Activated T-cell treated with anti-CD3 and anti-CD28 coated beads, Interleukin-2, amount 50 U/mL, for 4 hours (primary cell): ENCODE measurements at regions not wholly inside any gene's neighbourhood (a gene's known extent, or its start where the extent isn't known, plus 50 kb on each side); places are given as distances from the start of the nearest gene placed in this dataset.

Experiments used
- ATAC-seq, 2 donors: fragments of 200-7000 bp; cut with Tn5 transposase; one replicate each; pipeline ENCODE4 v1.10.0; 2021
- DNase-seq: peaks from one replicate; pipeline ENCODE4 v3.0.0-alpha.2; 2020
- H3K27me3 Mint-ChIP-seq: one replicate; pipeline ENCODE4 v1.8.0; 2021; ENCODE audit warnings: low read depth, mixed read lengths
- H3K36me3 Mint-ChIP-seq: one replicate; pipeline ENCODE4 v1.8.0; 2022; ENCODE audit warnings: mixed read lengths; ENCODE audit not compliant: insufficient read depth
- H3K4me1 Mint-ChIP-seq: one replicate; pipeline ENCODE4 v1.8.0; 2021; ENCODE audit warnings: low read depth, mixed read lengths
- H3K4me3 Mint-ChIP-seq: one replicate; pipeline ENCODE4 v1.8.0; 2021; ENCODE audit warnings: mild to moderate bottlenecking, moderate library complexity, mixed read lengths
- H3K9me3 Mint-ChIP-seq: one replicate; pipeline ENCODE4 v1.8.0; 2021; ENCODE audit warnings: mixed read lengths

GRCh38 chr4:8672486-8672885 lies 79.9 kb downstream of the CPZ start:
- H3K9me3 Mint-ChIP-seq, result peaks cover 5% of the 10 kb centered on the region
- ATAC-seq, result no peak
- H3K4me1 Mint-ChIP-seq, result no peaks in the 10 kb centered on the region
- DNase-seq, result no peak
- no peaks in the 10 kb centered on the region for H3K36me3 Mint-ChIP-seq
- H3K27me3 Mint-ChIP-seq, result no peaks in the 10 kb centered on the region
- no peak overlapping the region for H3K4me3 Mint-ChIP-seq

- Mint-ChIP-seq H3K36me3 (no peaks in the 10 kb centered on the region), H3K9me3 (peaks cover 5% of the 10 kb centered on the region), H3K4me1 (no peaks in the 10 kb centered on the region), H3K27me3 (no peaks in the 10 kb centered on the region), H3K4me3 (no peak overlapping the region)
- ATAC-seq (no peak), DNase-seq (no peak)
Measured at GRCh38 chr4:8671712-8672290, 79.2 kb downstream of the CPZ start.
